ENCODE measurements at regions not wholly inside any gene's neighbourhood (a gene's known extent, or its start where the extent isn't known, plus 50 kb on each side); places are given as distances from the start of the nearest gene placed in this dataset.

DNA sequence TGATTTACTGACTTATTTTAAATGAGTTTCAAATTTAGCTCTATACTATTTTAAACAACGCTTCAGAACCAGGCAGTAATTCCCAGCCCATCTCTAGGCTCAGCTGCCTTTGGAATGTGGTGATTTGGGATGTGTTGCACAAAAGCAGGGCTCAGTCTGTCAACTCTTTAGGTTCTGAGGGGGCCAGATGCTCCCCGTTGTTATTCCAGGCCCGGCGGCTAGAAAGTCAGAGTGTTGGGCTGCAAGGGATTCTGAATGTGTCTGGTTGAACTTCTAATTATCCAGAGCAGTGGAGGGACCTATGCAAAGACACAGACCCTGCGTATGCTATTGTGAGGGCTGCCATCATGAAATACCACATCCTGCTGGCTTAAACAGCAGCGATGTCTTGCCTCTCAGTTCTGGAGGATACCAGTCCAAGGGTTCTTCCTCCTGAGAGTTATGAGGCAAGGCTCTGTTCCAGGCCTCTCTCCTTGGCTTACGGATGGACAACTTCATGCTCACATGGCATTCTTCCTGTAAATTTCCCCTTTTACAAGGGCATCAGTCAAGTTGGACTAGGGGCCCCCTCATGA is 123.2 kb upstream of the TRIM2 start:
- Histone ChIP-seq H3K36me3 (ENCODE audit: control insufficient read depth, insufficient read depth, low read length) (no peaks in the 10 kb centered on the region), H3K9ac (ENCODE audit: low read depth, low read length) (no peak overlapping the region), H3K9me3 (ENCODE audit: control insufficient read depth, insufficient read depth, low read length) (no peaks in the 10 kb centered on the region), H3K4me1 (ENCODE audit: control insufficient read depth, insufficient read depth, low read length) (peaks cover 17% of the 10 kb centered on the region), H3K27me3 (ENCODE audit: control insufficient read depth, insufficient read depth, low read length) (peaks cover 7% of the 10 kb centered on the region), H3K4me3 (ENCODE audit: low read depth, low read length) (no peak overlapping the region)

DNA sequence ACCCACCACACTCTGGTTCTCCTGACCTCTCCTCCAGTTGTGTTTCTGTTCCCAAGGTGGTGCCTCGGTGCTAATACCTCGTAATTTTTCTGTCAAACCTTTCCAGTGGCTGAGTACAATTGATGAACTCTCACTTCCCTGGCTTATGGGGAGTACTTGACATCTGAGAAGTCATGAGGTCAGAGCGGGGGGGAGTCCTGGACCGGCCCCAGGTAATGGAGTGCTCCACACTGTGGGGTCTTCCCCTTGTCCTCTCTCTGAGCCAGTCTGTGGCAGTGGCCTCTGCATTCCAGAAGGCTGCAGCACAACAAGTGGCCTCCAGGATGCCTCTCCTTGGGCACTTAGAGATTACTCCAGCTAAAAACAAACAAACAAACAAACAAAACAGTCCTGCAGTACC is 122.5 kb upstream of the TRIM2 start:
- Histone ChIP-seq H3K36me3 (ENCODE audit: control insufficient read depth, insufficient read depth, low read length) (no peaks in the 10 kb centered on the region), H3K4me3 (ENCODE audit: low read depth, low read length) (no peak overlapping the region), H3K9ac (ENCODE audit: low read depth, low read length) (no peak overlapping the region), H3K9me3 (ENCODE audit: control insufficient read depth, insufficient read depth, low read length) (no peaks in the 10 kb centered on the region), H3K27me3 (ENCODE audit: control insufficient read depth, insufficient read depth, low read length) (peaks cover 7% of the 10 kb centered on the region), H3K4me1 (ENCODE audit: control insufficient read depth, insufficient read depth, low read length) (peaks cover 17% of the 10 kb centered on the region)

DNA sequence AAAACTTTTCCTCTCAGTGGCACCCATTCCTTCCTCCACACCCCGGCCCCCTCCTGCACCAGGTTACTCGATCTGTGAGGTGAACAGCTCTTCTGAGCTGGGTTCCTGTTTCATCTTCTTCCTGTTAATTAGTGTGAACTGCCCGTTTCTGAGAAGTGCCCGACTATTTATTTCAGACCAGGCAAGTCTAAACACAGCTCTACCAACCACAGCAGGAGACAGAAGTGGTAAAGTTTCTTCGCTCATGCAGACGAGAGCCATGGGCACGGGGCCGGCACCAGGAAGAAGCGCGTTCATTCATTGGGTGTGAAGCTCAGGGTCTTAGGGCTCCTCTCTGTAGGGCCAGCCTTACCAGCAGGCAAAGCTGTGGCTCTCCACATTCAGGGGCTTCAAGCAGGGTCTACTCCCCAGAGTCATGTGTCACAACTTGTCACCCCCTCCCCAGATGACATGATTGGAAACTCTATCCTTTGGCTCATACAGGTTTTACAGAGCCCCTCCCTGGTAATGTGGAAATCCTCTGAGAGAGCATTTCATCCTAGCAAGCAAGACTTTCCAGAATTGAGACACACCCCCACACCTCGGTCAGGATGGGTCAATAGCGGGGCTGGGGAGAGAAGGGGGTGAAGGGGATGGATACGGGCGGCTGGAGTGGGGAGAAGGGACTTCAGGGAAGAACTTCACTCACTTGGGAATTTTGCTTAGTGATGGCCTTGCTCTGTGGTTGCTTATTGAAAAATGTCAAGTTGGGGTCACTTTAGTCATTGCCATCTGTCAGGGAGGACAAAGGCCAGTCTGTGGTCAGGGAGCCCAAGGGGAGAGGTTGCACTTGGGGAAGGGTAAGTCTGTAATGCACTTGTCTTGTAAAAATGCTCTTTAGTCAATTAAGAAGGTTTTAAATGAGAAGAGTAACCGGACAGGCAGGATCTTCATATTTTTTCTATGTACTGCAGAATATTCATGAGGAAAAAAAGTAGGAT is 121.6 kb upstream of the TRIM2 start:
- H3K4me1 ChIP-seq (ENCODE audit: control insufficient read depth, insufficient read depth, low read length): peaks cover 17% of the 10 kb centered on the region
- no peak overlapping the region for H3K4me3 ChIP-seq (ENCODE audit: low read depth, low read length)
- H3K27me3 ChIP-seq (ENCODE audit: control insufficient read depth, insufficient read depth, low read length): peaks cover 7% of the 10 kb centered on the region

GRCh38 chr4:153083447-153083947 is 120.7 kb upstream of the TRIM2 start:
- H3K27me3 ChIP-seq (ENCODE audit: control insufficient read depth, insufficient read depth, low read length): peaks cover 7% of the 10 kb centered on the region
- H3K4me3 ChIP-seq (ENCODE audit: low read depth, low read length): no peak overlapping the region
- H3K9ac ChIP-seq (ENCODE audit: low read depth, low read length): no peak overlapping the region
- no peaks in the 10 kb centered on the region for H3K9me3 ChIP-seq (ENCODE audit: control insufficient read depth, insufficient read depth, low read length)
- H3K36me3 ChIP-seq (ENCODE audit: control insufficient read depth, insufficient read depth, low read length): no peaks in the 10 kb centered on the region
- peaks cover 17% of the 10 kb centered on the region for H3K4me1 ChIP-seq (ENCODE audit: control insufficient read depth, insufficient read depth, low read length)

More for the DNA sequence above, 121.6 kb upstream of the TRIM2 start:
- H3K36me3 ChIP-seq (ENCODE audit: control insufficient read depth, insufficient read depth, low read length): no peaks in the 10 kb centered on the region
- no peak overlapping the region for H3K9ac ChIP-seq (ENCODE audit: low read depth, low read length)
- H3K9me3 ChIP-seq (ENCODE audit: control insufficient read depth, insufficient read depth, low read length): no peaks in the 10 kb centered on the region

DNA sequence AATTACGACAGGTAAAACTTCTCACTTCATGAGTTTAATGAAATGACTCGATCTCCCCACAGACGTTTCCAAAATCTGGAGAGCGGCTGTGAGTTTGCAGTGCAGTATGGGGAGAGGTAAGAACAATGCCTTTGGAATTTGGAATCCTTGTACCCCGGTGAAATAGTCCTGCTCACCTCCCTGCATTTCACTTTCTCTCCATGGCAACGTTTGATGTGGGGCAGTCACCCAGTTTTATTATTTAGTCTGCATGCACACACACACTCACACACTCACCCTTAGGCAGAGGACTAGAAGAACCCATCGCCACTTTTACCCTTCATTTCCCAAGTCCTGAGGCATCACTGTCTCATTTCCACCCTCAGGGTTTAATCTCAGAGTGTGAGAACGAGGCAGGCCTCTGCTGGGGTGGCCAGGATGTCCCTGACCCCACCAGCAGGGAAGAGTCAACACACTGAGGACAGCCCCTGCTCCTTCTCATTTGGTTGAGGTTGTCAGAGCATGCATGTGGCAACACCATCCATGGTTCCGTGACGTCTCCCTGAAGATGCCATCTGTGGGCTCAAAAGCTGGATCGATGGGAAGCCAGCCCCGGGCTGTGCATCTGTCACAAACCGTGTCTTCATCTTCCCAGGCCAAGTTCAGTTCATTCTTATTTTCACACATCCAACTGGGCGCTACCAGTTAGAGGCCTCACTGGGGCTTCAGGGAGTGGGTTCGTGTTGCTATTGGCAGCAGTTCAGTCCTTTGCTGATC is 119.8 kb upstream of the TRIM2 start:
- Histone ChIP-seq H3K36me3 (ENCODE audit: control insufficient read depth, insufficient read depth, low read length) (no peaks in the 10 kb centered on the region), H3K27me3 (ENCODE audit: control insufficient read depth, insufficient read depth, low read length) (peaks cover 7% of the 10 kb centered on the region), H3K4me3 (ENCODE audit: low read depth, low read length) (no peak overlapping the region), H3K4me1 (ENCODE audit: control insufficient read depth, insufficient read depth, low read length) (peaks cover 19% of the 10 kb centered on the region), H3K9me3 (ENCODE audit: control insufficient read depth, insufficient read depth, low read length) (no peaks in the 10 kb centered on the region), H3K9ac (ENCODE audit: low read depth, low read length) (no peak overlapping the region)

DNA sequence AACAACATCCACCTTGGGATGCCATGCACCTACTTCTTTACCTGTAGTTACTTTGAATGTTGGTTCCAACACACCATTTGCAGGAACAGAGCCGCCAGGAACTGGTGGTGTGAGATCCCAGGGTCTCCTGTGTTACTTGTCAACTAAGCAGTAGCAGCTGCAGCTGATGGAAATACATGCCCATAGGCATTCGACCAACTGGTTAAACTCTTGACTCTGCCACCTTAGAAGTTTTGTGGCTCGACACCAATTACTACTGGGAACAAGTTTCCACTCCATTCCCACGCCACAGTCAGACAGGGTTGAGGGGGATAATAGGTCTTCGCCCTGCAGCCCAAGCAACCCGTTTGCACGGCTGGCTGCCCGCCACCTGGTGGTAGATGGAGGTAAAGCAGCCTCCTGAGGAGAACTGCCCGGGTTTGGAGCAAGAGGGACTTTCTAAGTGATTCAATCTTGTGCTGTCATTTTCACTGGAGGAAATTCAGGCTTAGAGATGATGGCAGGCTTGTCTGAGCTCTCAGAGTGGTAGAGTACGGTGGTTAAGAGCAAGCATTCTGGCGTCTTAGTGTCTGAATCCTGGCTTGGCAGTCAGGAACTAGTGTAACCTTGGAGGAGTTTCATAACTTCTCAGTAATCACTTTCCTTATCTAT is 119.1 kb upstream of the TRIM2 start:
- H3K4me3 ChIP-seq (ENCODE audit: low read depth, low read length): no peak overlapping the region

GRCh38 chr4:153087671-153088194 is 116.5 kb upstream of the TRIM2 start:
- peaks cover 19% of the 10 kb centered on the region for H3K4me1 ChIP-seq (ENCODE audit: control insufficient read depth, insufficient read depth, low read length)

More for the DNA sequence above, 119.1 kb upstream of the TRIM2 start:
- Histone ChIP-seq H3K27me3 (ENCODE audit: control insufficient read depth, insufficient read depth, low read length) (peaks cover 7% of the 10 kb centered on the region), H3K9ac (ENCODE audit: low read depth, low read length) (no peak overlapping the region), H3K9me3 (ENCODE audit: control insufficient read depth, insufficient read depth, low read length) (no peaks in the 10 kb centered on the region), H3K4me1 (ENCODE audit: control insufficient read depth, insufficient read depth, low read length) (peaks cover 19% of the 10 kb centered on the region), H3K36me3 (ENCODE audit: control insufficient read depth, insufficient read depth, low read length) (no peaks in the 10 kb centered on the region)

GRCh38 chr4:153089742-153090141 is 114.5 kb upstream of the TRIM2 start:
- Histone ChIP-seq H3K36me3 (ENCODE audit: control insufficient read depth, insufficient read depth, low read length) (no peaks in the 10 kb centered on the region), H3K9me3 (ENCODE audit: control insufficient read depth, insufficient read depth, low read length) (no peaks in the 10 kb centered on the region), H3K27me3 (ENCODE audit: control insufficient read depth, insufficient read depth, low read length) (peaks cover 3% of the 10 kb centered on the region), H3K4me3 (ENCODE audit: low read depth, low read length) (no peak overlapping the region), H3K4me1 (ENCODE audit: control insufficient read depth, insufficient read depth, low read length) (peaks cover 7% of the 10 kb centered on the region), H3K9ac (ENCODE audit: low read depth, low read length) (no peak overlapping the region)

More at GRCh38 chr4:153087671-153088194, 116.5 kb upstream of the TRIM2 start:
- Histone ChIP-seq H3K36me3 (ENCODE audit: control insufficient read depth, insufficient read depth, low read length) (no peaks in the 10 kb centered on the region), H3K9ac (ENCODE audit: low read depth, low read length) (no peak overlapping the region), H3K9me3 (ENCODE audit: control insufficient read depth, insufficient read depth, low read length) (no peaks in the 10 kb centered on the region), H3K27me3 (ENCODE audit: control insufficient read depth, insufficient read depth, low read length) (peaks cover 7% of the 10 kb centered on the region), H3K4me3 (ENCODE audit: low read depth, low read length) (no peak overlapping the region)

DNA sequence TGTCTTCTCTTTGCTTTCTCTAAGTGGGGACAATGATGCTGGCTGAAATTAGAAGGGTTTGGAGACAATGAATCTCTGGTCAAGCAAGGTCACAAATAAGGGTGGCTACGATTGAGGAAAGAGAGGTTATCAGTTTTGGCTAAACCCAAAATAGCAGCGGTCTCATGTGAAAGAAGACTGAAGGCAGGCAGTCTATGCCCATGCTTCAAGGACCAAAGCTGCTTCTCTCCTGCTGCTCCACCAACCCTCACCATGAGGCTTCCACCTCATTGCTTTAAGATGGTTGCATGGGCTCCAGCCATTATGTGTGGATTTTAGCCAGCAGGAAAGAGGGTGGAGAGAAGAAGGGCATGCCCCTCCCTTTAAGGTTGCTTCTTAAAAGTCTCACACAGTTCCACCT is 114.1 kb upstream of the TRIM2 start:
- H3K9me3 ChIP-seq (ENCODE audit: control insufficient read depth, insufficient read depth, low read length): no peaks in the 10 kb centered on the region
- no peaks in the 10 kb centered on the region for H3K27me3 ChIP-seq (ENCODE audit: control insufficient read depth, insufficient read depth, low read length)
- no peaks in the 10 kb centered on the region for H3K36me3 ChIP-seq (ENCODE audit: control insufficient read depth, insufficient read depth, low read length)
- H3K4me1 ChIP-seq (ENCODE audit: control insufficient read depth, insufficient read depth, low read length): peaks cover 7% of the 10 kb centered on the region
- no peak overlapping the region for H3K9ac ChIP-seq (ENCODE audit: low read depth, low read length)
- H3K4me3 ChIP-seq (ENCODE audit: low read depth, low read length): no peak overlapping the region

DNA sequence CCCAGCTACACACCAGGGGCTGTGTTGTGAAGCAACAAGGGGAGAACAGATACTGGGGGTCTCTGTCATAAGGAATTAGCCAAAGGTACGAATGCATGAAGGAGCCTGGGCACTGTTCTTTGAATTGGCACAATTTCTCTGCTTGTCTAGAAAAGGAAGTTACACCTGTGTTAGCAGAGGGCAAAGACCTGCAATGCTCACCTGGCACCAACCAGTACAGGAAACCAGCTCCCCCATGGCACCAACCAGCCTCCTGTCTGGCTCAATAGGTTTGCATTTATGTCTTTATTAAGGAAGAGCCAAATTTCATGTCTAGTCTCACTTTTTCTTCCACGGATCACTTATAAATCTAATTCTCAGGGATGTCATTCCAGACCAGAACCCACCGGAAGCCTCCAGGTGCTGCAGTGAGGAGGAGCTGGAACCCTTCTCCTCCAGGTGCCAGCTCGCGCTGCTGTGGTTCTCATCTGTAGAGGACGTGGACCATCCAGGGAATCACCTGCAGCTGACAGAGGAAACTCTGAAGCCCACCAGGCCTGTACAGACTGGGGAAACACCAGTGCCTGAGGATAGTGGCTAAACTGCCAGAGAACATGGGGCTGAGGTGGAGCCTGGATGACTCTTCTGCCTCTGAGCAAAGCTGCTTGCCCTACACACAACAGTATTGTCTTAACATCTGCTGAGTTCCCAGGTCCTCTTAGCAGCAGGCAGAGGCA is 113.4 kb upstream of the TRIM2 start:
- Histone ChIP-seq H3K9me3 (ENCODE audit: control insufficient read depth, insufficient read depth, low read length) (no peaks in the 10 kb centered on the region), H3K4me3 (ENCODE audit: low read depth, low read length) (no peak overlapping the region), H3K9ac (ENCODE audit: low read depth, low read length) (no peak overlapping the region), H3K36me3 (ENCODE audit: control insufficient read depth, insufficient read depth, low read length) (no peaks in the 10 kb centered on the region), H3K4me1 (ENCODE audit: control insufficient read depth, insufficient read depth, low read length) (peaks cover 3% of the 10 kb centered on the region), H3K27me3 (ENCODE audit: control insufficient read depth, insufficient read depth, low read length) (no peaks in the 10 kb centered on the region)
